PC-9 (cell line): ENCODE measurements at regions not wholly inside any gene's neighbourhood (a gene's known extent, or its start where the extent isn't known, plus 50 kb on each side); places are given as distances from the start of the nearest gene placed in this dataset.

ENCODE experiments used
- BruUV-seq: library from RNA; stranded (reverse); fragments of 400-500 nt; replicated peaks from 2 replicates; lab custom pipeline; 2021; lab: Mats Ljungman, UMichigan
- CTCF ChIA-PET: fragments of 300-600 bp; sonication (Branson Sonifier 250); formaldehyde crosslinking; loops from one replicate; lab custom pipeline; 2022; ENCODE audit warnings: antibody characterized with exemption; lab: Charles Lee
- POLR2A ChIA-PET: fragments of 300-600 bp; sonication (Branson Sonifier 250); formaldehyde crosslinking; loops from one replicate; lab custom pipeline; 2022; ENCODE audit warnings: antibody characterized with exemption; ENCODE audit not compliant: unreplicated experiment; lab: Charles Lee
- DNase-seq, 2 experiments: peaks; one replicate each; pipeline versions ENCODE4 v3.0.0 to v3.0.0-alpha.2; 2015 to 2022; ENCODE audit warnings: mixed read lengths in 1 of 2
- H2AFZ ChIP-seq: fragments of 200-600 bp; sonication (generic); 2 replicates; pipeline ENCODE4 v1.8.1; 2017; ENCODE audit warnings: antibody characterized with exemption
- H3F3A ChIP-seq: fragments of 200-600 bp; sonication (generic); 2 replicates; pipeline ENCODE4 v1.8.1; 2017; ENCODE audit warnings: antibody characterized with exemption, mild to moderate bottlenecking, low read depth; ENCODE audit not compliant: insufficient read depth
- H3K27ac ChIP-seq: fragments of 200-600 bp; sonication (generic); 2 replicates; pipeline ENCODE4 v1.6.1; 2016; ENCODE audit warnings: mixed run types
- H3K27me3 ChIP-seq: fragments of 200-600 bp; sonication (generic); 2 replicates; pipeline ENCODE4 v1.6.1; 2016; ENCODE audit warnings: low read depth, mixed run types; ENCODE audit not compliant: insufficient read depth
- H3K36me3 ChIP-seq: fragments of 200-600 bp; sonication (generic); 2 replicates; pipeline ENCODE4 v1.6.1; 2016; ENCODE audit warnings: low read depth, mixed run types
- H3K4me1 ChIP-seq: fragments of 200-600 bp; sonication (generic); replicated peaks from 2 replicates; pipeline ENCODE4 v1.6.1; 2016; ENCODE audit warnings: mixed run types; ENCODE audit not compliant: insufficient read depth
- H3K4me2 ChIP-seq: fragments of 200-600 bp; sonication (generic); 2 replicates; pipeline ENCODE4 v1.6.1; 2017; ENCODE audit warnings: mixed run types
- H3K4me3 ChIP-seq: fragments of 200-600 bp; sonication (generic); 2 replicates; pipeline ENCODE4 v1.6.1; 2016; ENCODE audit warnings: mixed run types
- H3K79me2 ChIP-seq: fragments of 200-600 bp; sonication (generic); 2 replicates; pipeline ENCODE4 v1.6.1; 2017; ENCODE audit warnings: low read depth, mixed run types
- H3K9me2 ChIP-seq: fragments of 200-600 bp; sonication (generic); 2 replicates; pipeline ENCODE4 v1.8.1; 2017; ENCODE audit warnings: mild to moderate bottlenecking; ENCODE audit not compliant: insufficient read depth
- H3K9me3 ChIP-seq: fragments of 200-600 bp; sonication (generic); 2 replicates; pipeline ENCODE4 v1.8.1; 2016; ENCODE audit warnings: low read depth; ENCODE audit not compliant: insufficient read depth
- H4K20me1 ChIP-seq: fragments of 200-600 bp; sonication (generic); 2 replicates; pipeline ENCODE4 v1.8.1; 2017; ENCODE audit not compliant: insufficient read depth
- CTCF ChIP-seq: fragments of 200-600 bp; sonication (generic); conservative IDR thresholded peaks from 2 replicates; pipeline ENCODE4 v1.6.1; 2017; ENCODE audit warnings: mixed run types, antibody characterized with exemption, mild to moderate bottlenecking, moderate library complexity
- EZH2 ChIP-seq: fragments of 200-600 bp; sonication (generic); IDR thresholded peaks from 2 replicates; pipeline ENCODE4 v1.8.0; 2017; ENCODE audit warnings: antibody characterized with exemption, low read depth
- intact Hi-C: fragments of 100-400 bp; cut with micrococcal nuclease; formaldehyde crosslinking; loops from one replicate; pipeline ENCODE4 v1.10.0; 2022; ENCODE audit not compliant: unreplicated experiment

DNA sequence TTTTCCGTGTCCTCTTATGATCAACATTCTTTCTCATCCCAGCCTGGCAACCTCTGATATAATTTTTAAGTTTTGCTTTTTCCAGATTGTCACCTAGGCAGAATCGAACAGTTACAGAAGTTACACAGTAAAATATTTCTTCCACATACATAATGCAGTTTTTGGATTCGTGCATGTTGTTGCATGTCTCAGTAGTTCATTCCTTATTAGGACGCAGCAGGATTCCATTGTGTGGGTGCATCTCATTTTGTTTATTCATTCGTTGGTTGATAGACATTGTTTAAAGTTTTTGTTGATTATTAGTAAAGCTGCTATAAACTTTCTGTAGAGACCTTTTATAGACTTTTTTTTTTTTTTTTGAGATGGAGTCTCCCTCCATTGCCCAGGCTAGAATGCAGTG is 284.3 kb upstream of the FERMT1 start:
- no TSS peak for BruUV-seq
- H4K20me1 ChIP-seq = no peaks in the 10 kb centered on the region
- ChIA-PET CTCF (no interaction called here), POLR2A (no interaction called here)
- TF ChIP-seq EZH2 = no peak
- no peak for TF ChIP-seq CTCF
- H3K9me2 ChIP-seq = no peaks in the 10 kb centered on the region
- DNase-seq = no peak
- no peaks in the 10 kb centered on the region for H3K79me2 ChIP-seq
- no peak overlapping the region for H3K4me3 ChIP-seq
- no peaks in the 10 kb centered on the region for H3K4me1 ChIP-seq
- H3K27ac ChIP-seq = no peak overlapping the region
- no peaks in the 10 kb centered on the region for H3F3A ChIP-seq
- intact Hi-C loops = no loop called here
- H3K9me3 ChIP-seq = no peaks in the 10 kb centered on the region
- no peaks in the 10 kb centered on the region for H3K27me3 ChIP-seq
- no peaks in the 10 kb centered on the region for H3K36me3 ChIP-seq
- H2AFZ ChIP-seq = no peak overlapping the region
- no peak overlapping the region for H3K4me2 ChIP-seq

DNA sequence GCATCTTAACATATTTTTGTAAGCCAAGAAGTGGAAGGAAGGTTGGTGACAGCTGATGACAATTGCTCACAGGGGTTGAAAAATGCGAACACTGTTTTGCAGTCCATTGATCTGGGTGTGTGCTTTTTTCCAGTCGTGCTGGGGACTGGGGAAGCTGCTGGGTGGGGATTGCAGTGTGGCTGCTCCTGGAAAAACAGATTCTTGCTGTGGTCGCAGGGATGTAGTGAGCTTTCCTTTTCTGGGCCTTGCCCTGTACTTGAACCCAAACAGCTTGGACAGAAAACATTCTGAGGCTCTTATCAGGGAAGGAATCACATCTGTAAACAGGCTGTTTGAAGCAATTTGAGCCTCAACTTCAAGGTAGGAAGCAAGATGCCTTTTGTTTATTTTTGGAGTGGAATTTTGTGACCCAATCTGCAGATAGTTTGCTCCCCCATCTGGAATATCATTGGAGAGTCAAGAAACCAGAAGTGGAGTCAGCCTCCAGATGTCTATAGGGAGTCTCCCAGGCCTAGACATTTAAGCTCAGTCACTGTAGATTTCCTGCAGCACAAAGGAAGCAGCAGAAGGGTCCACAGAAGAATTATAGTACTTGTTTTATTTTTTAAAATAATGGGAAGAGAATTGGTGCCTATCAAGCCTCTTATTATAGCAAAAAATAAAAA is 279.2 kb upstream of the FERMT1 start:
- no peak overlapping the region for H2AFZ ChIP-seq
- no peaks in the 10 kb centered on the region for H3K79me2 ChIP-seq
- H3K4me1 ChIP-seq = no peaks in the 10 kb centered on the region
- H3K4me3 ChIP-seq = no peak overlapping the region
- no peaks in the 10 kb centered on the region for H3F3A ChIP-seq
- BruUV-seq = no TSS peak
- ChIA-PET CTCF (no interaction called here), POLR2A (no interaction called here)
- no peaks in the 10 kb centered on the region for H4K20me1 ChIP-seq
- H3K36me3 ChIP-seq = no peaks in the 10 kb centered on the region
- TF ChIP-seq EZH2 = no peak
- no peak for TF ChIP-seq CTCF
- intact Hi-C loops = no loop called here
- no peaks in the 10 kb centered on the region for H3K9me3 ChIP-seq
- H3K9me2 ChIP-seq = no peaks in the 10 kb centered on the region
- no peak overlapping the region for H3K4me2 ChIP-seq
- H3K27me3 ChIP-seq = no peaks in the 10 kb centered on the region
- H3K27ac ChIP-seq = no peak overlapping the region
- DNase-seq = no peak

DNA sequence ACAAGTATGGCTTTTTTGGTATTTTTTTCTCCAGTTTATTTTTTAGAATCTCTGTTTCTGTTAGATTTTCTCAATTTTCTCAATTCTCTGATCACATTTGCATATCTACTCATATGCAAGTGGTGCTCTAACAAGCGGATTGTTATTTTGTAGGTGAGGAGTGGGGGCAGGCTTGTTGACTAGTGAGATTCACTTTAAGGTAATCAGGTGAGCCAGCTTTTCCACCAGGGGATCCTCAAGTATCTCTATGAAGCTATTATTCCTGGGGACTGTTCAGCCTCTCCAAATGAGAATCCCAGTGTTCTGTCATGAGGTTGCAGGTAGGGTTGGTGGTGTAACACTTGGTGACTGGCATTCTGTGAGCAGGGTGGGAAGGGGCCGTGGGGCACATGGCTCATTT is 274.3 kb upstream of the FERMT1 start:
- TF ChIP-seq EZH2 (no peak), CTCF (no peak)
- CTCF ChIA-PET = no interaction called here
- no TSS peak for BruUV-seq

More for the DNA sequence above, 274.3 kb upstream of the FERMT1 start:
- no peaks in the 10 kb centered on the region for H3K9me2 ChIP-seq
- POLR2A ChIA-PET = no interaction called here
- H3K27ac ChIP-seq = no peak overlapping the region
- H3K9me3 ChIP-seq = no peaks in the 10 kb centered on the region
- H3F3A ChIP-seq = no peaks in the 10 kb centered on the region
- no peaks in the 10 kb centered on the region for H3K4me1 ChIP-seq
- no peak overlapping the region for H2AFZ ChIP-seq
- intact Hi-C loops = no loop called here
- H3K36me3 ChIP-seq = no peaks in the 10 kb centered on the region
- no peak overlapping the region for H3K4me2 ChIP-seq
- H4K20me1 ChIP-seq = no peaks in the 10 kb centered on the region
- H3K4me3 ChIP-seq = no peak overlapping the region
- DNase-seq = no peak
- no peaks in the 10 kb centered on the region for H3K79me2 ChIP-seq
- 0 out of 2 replicates have a peak, but pooled peaks cover 2% of the 10 kb centered on the region for H3K27me3 ChIP-seq
